Endothelial cell of umbilical vein (primary cell): ENCODE measurements at regions not wholly inside any gene's neighbourhood (a gene's known extent, or its start where the extent isn't known, plus 50 kb on each side); places are given as distances from the start of the nearest gene placed in this dataset.

Source experiments
- BruUV-seq: library from RNA; stranded (reverse); fragments of 400-500 nt; replicated peaks from 2 replicates; lab custom pipeline; 2021; lab: Mats Ljungman, UMichigan
- CTCF ChIA-PET: fragments of 300-600, 350-600 bp; sonication (Branson Sonifier 250); formaldehyde crosslinking; loops from one replicate; lab custom pipeline; 2021; ENCODE audit warnings: antibody characterized with exemption, inconsistent platforms; lab: Charles Lee
- POLR2A ChIA-PET: fragments of 300-600, 350-600 bp; sonication (Branson Sonifier 250); formaldehyde crosslinking; loops from one replicate; lab custom pipeline; 2021; ENCODE audit warnings: antibody characterized with exemption, inconsistent platforms; lab: Charles Lee
- DNase-seq: peaks from one replicate; pipeline ENCODE4 v3.0.0-alpha.2; 2011; ENCODE audit warnings: low read depth, low spot score
- FAIRE-seq: peaks from 2 replicates; lab custom pipeline; 2011; peaks lifted over from hg19 to GRCh38; lab: Jason Lieb, UNC
- H2AFZ ChIP-seq: 2 replicates; pipeline ENCODE4 v1.6.0; 2012; ENCODE audit warnings: low read depth, low read length, control low read depth, inconsistent platforms
- H3K27ac ChIP-seq: 2 replicates; pipeline ENCODE4 v1.5.1; 2011; ENCODE audit warnings: low read depth, mild to moderate bottlenecking, control low read depth, low read length, moderate library complexity; ENCODE audit not compliant: insufficient read depth
- H3K27me3 ChIP-seq, 2 experiments: 2 replicates each; pipeline versions ENCODE4 v1.6.0 to v1.6.1; 2011; ENCODE audit warnings: low read length in 2 of 2, mixed read lengths in 1 of 2; ENCODE audit not compliant: control insufficient read depth in 2 of 2, insufficient read depth in 2 of 2
- H3K36me3 ChIP-seq, 2 experiments: 2 replicates in 1 of 2; 3 replicates in 1 of 2; pipeline ENCODE4 v1.5.1; 2011; ENCODE audit warnings: low read length in 2 of 2, mild to moderate bottlenecking in 1 of 2, moderate library complexity in 1 of 2; ENCODE audit not compliant: control insufficient read depth in 2 of 2, insufficient read depth in 2 of 2; ENCODE audit errors: extremely low read depth in 1 of 2
- H3K4me1 ChIP-seq: 3 replicates; pipeline ENCODE4 v1.5.1; 2011; ENCODE audit warnings: mild to moderate bottlenecking, low read length; ENCODE audit not compliant: control insufficient read depth, insufficient read depth; ENCODE audit errors: extremely low read depth
- H3K4me2 ChIP-seq: 2 replicates; pipeline ENCODE4 v1.6.1; 2011; ENCODE audit warnings: low read length, control low read depth, mixed read lengths; ENCODE audit not compliant: insufficient read depth
- H3K4me3 ChIP-seq, 3 experiments: fragments of 200-600 bp in 1 of 3; sonication (generic), shearing (Covaris generic) in 1 of 3; replicated peaks in 1 of 3; 2 replicates each; pipeline ENCODE4 v1.5.1; 2011 to 2016; ENCODE audit warnings: control low read depth in 3 of 3, low read length in 3 of 3, mild to moderate bottlenecking in 2 of 3, inconsistent platforms in 1 of 3, low read depth in 1 of 3, moderate library complexity in 1 of 3; ENCODE audit not compliant: insufficient read depth in 1 of 3
- H3K79me2 ChIP-seq: 2 replicates; pipeline ENCODE4 v1.6.0; 2012; ENCODE audit warnings: low read length, inconsistent platforms; ENCODE audit not compliant: control insufficient read depth, insufficient read depth
- H3K9ac ChIP-seq: replicated peaks from 2 replicates; pipeline ENCODE3; 2011; ENCODE audit warnings: low read length, control low read depth; ENCODE audit not compliant: insufficient read depth; ENCODE audit errors: extremely low read depth
- H3K9me1 ChIP-seq: replicated peaks from 3 replicates; pipeline ENCODE4 v1.6.0; 2011; ENCODE audit warnings: mild to moderate bottlenecking, low read length; ENCODE audit not compliant: control insufficient read depth, insufficient read depth; ENCODE audit errors: extremely low read depth
- H3K9me3 ChIP-seq: replicated peaks from 2 replicates; pipeline ENCODE4 v1.5.1; 2012; ENCODE audit warnings: low read length, inconsistent platforms; ENCODE audit not compliant: control insufficient read depth, insufficient read depth
- H4K20me1 ChIP-seq: replicated peaks from 2 replicates; pipeline ENCODE3; 2011; ENCODE audit warnings: mild to moderate bottlenecking, low read length; ENCODE audit not compliant: control insufficient read depth, insufficient read depth; ENCODE audit errors: extremely low read depth
- CTCF ChIP-seq, 2 donors: IDR thresholded peaks; 1 replicate in 1 of 2; 2 replicates in 1 of 2; pipeline ENCODE4 v1.5.1; 2011; ENCODE audit warnings: low read length in 2 of 2, mild to moderate bottlenecking in 2 of 2, moderate library complexity in 2 of 2, control low read depth in 1 of 2, inconsistent platforms in 1 of 2, low read depth in 1 of 2; ENCODE audit not compliant: insufficient read depth in 1 of 2; ENCODE audit errors: extremely low read depth in 1 of 2
- EZH2 ChIP-seq: IDR thresholded peaks from 2 replicates; pipeline ENCODE4 v1.6.1; 2012; ENCODE audit warnings: borderline replicate concordance, low read depth, mild to moderate bottlenecking, moderate library complexity, low read length, inconsistent platforms; ENCODE audit not compliant: severe bottlenecking
- FOS ChIP-seq: IDR thresholded peaks from 2 replicates; pipeline ENCODE4 v1.6.1; 2011; ENCODE audit warnings: mild to moderate bottlenecking, low read length, moderate library complexity, borderline replicate concordance; ENCODE audit not compliant: insufficient read depth
- GATA2 ChIP-seq: IDR thresholded peaks from 2 replicates; pipeline ENCODE4 v1.7.0; 2011; ENCODE audit warnings: low read depth, mild to moderate bottlenecking, moderate library complexity, mixed read lengths, low read length; ENCODE audit not compliant: insufficient read length, insufficient read depth
- JUN ChIP-seq: IDR thresholded peaks from 2 replicates; pipeline ENCODE4 v1.6.1; 2011; ENCODE audit warnings: borderline replicate concordance, low read depth; ENCODE audit not compliant: insufficient read length, insufficient read depth
- MYC ChIP-seq: IDR thresholded peaks from one replicate; pipeline ENCODE4 v1.6.1; 2011; ENCODE audit warnings: mild to moderate bottlenecking, low read depth, low read length
- POLR2A ChIP-seq: IDR thresholded peaks from 2 replicates; pipeline ENCODE4 v1.6.1; 2012; ENCODE audit warnings: low read depth, mild to moderate bottlenecking, control low read depth, low read length
- POLR2AphosphoS5 ChIP-seq: IDR thresholded peaks from 2 replicates; pipeline ENCODE4 v1.6.1; 2012; ENCODE audit warnings: low read depth, mild to moderate bottlenecking, control low read depth, low read length, moderate library complexity; ENCODE audit not compliant: insufficient read depth
- dilution Hi-C: fragments of 300-500 bp; cut with MboI; formaldehyde crosslinking; loops from one replicate; pipeline ENCODE4 v1.15.0; 2019; ENCODE audit warnings: low sequenced_read_pairs; ENCODE audit not compliant: extremely low pct_ligation_motif_present
- intact Hi-C: fragments of 100-400 bp; cut with micrococcal nuclease; formaldehyde crosslinking; loops from one replicate; pipeline ENCODE4 v1.10.0; 2022
- TF ChIP-seq, protein P1 (sequence below): IDR thresholded peaks from 2 replicates; pipeline ENCODE4 v1.6.1; 2011; ENCODE audit not compliant: insufficient read depth, insufficient read length

GRCh38 chrX:43175434-43175833 lies 397.5 kb upstream of the PPP1R2C start:
- no peaks in the 10 kb centered on the region for H3K36me3 ChIP-seq
- H3K4me2 ChIP-seq: no peak overlapping the region
- intact Hi-C loops: no loop called here
- no peaks in the 10 kb centered on the region for H4K20me1 ChIP-seq
- H3K4me1 ChIP-seq: no peaks in the 10 kb centered on the region
- no peak overlapping the region for H3K9ac ChIP-seq
- H2AFZ ChIP-seq: no peak overlapping the region
- DNase-seq (no peak), FAIRE-seq (no peak)
- H3K27ac ChIP-seq: no peak overlapping the region
- dilution Hi-C loops: no loop called here
- no peaks in the 10 kb centered on the region for H3K9me1 ChIP-seq
- TF ChIP-seq JUN (no peak), EZH2 (no peak), GATA2 (no peak), CTCF (IDR thresholded peaks at IDR 0.05; ENCODE audit: extremely low read depth in 1 of 2, insufficient read depth in 1 of 2, low read depth in 1 of 2, low read length in 2 of 2) (no peak), POLR2A (no peak), MYC (no peak), POLR2AphosphoS5 (no peak), FOS (no peak)
- TF ChIP-seq, protein P1, sequence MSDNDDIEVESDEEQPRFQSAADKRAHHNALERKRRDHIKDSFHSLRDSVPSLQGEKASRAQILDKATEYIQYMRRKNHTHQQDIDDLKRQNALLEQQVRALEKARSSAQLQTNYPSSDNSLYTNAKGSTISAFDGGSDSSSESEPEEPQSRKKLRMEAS: no peak
- POLR2A ChIA-PET: no interaction called here
- CTCF ChIA-PET: no interaction called here
- no peaks in the 10 kb centered on the region for H3K9me3 ChIP-seq
- no TSS peak for BruUV-seq
- H3K79me2 ChIP-seq: no peaks in the 10 kb centered on the region
- no peaks in the 10 kb centered on the region for H3K27me3 ChIP-seq
- H3K4me3 ChIP-seq: no peak overlapping the region
